Fibroblast of the aortic adventitia (primary cell): ENCODE measurements at regions not wholly inside any gene's neighbourhood (a gene's known extent, or its start where the extent isn't known, plus 50 kb on each side); places are given as distances from the start of the nearest gene placed in this dataset.

Source experiments
- DNase-seq: peaks from one replicate; pipeline ENCODE4 v3.0.0-alpha.2; 2010; ENCODE audit warnings: low read depth
- H3K4me3 ChIP-seq: 2 replicates; pipeline ENCODE4 v1.5.1; 2011; ENCODE audit warnings: low read depth, mild to moderate bottlenecking, control low read depth, low read length, moderate library complexity
- CTCF ChIP-seq: IDR thresholded peaks from 2 replicates; pipeline ENCODE4 v1.5.1; 2011; ENCODE audit warnings: mild to moderate bottlenecking, low read length, control low read depth, inconsistent platforms; ENCODE audit not compliant: insufficient read depth

GRCh38 chr11:80626721-80627120, 1185.9 kb upstream of the TENM4 start:
- DNase-seq, result no peak
- TF ChIP-seq CTCF, result no peak
- no peak overlapping the region for H3K4me3 ChIP-seq

- no peak overlapping the region for H3K4me3 ChIP-seq
- no peak for DNase-seq
- no peak for TF ChIP-seq CTCF
These were observed 1184.7 kb upstream of the TENM4 start for GRCh38 chr11:80625563-80625962.

GRCh38 chr11:80621871-80622270, 1181.0 kb upstream of the TENM4 start:
- H3K4me3 ChIP-seq, result no peak overlapping the region
- no peak for TF ChIP-seq CTCF
- no peak for DNase-seq

GRCh38 chr11:80620867-80621266, 1180.0 kb upstream of the TENM4 start:
- no peak for TF ChIP-seq CTCF
- no peak overlapping the region for H3K4me3 ChIP-seq
- no peak for DNase-seq

GRCh38 chr11:80617156-80617555, 1176.3 kb upstream of the TENM4 start:
- TF ChIP-seq CTCF, result no peak
- no peak for DNase-seq
- no peak overlapping the region for H3K4me3 ChIP-seq

GRCh38 chr11:80616070-80616800, 1175.4 kb upstream of the TENM4 start:
- no peak for TF ChIP-seq CTCF
- H3K4me3 ChIP-seq, result no peak overlapping the region
- DNase-seq, result no peak

GRCh38 chr11:80613655-80614054, 1172.8 kb upstream of the TENM4 start:
- H3K4me3 ChIP-seq, result no peak overlapping the region
- no peak for TF ChIP-seq CTCF
- no peak for DNase-seq
